Retinal pigment epithelial cell (primary cell): ENCODE measurements at regions not wholly inside any gene's neighbourhood (a gene's known extent, or its start where the extent isn't known, plus 50 kb on each side); places are given as distances from the start of the nearest gene placed in this dataset.

Experiments used
- DNase-seq: peaks from one replicate; pipeline ENCODE4 v3.0.0-alpha.2; 2010; ENCODE audit warnings: low read depth
- H3K4me3 ChIP-seq: 2 replicates; pipeline ENCODE4 v1.5.1; 2011; ENCODE audit warnings: mild to moderate bottlenecking, low read length, control low read depth, moderate library complexity
- TF ChIP-seq, protein P1 (sequence below): conservative IDR thresholded peaks from 2 replicates; pipeline ENCODE4 v1.5.1; 2011; ENCODE audit warnings: low read depth, low read length, control low read depth, inconsistent platforms

- TF ChIP-seq, protein P1, sequence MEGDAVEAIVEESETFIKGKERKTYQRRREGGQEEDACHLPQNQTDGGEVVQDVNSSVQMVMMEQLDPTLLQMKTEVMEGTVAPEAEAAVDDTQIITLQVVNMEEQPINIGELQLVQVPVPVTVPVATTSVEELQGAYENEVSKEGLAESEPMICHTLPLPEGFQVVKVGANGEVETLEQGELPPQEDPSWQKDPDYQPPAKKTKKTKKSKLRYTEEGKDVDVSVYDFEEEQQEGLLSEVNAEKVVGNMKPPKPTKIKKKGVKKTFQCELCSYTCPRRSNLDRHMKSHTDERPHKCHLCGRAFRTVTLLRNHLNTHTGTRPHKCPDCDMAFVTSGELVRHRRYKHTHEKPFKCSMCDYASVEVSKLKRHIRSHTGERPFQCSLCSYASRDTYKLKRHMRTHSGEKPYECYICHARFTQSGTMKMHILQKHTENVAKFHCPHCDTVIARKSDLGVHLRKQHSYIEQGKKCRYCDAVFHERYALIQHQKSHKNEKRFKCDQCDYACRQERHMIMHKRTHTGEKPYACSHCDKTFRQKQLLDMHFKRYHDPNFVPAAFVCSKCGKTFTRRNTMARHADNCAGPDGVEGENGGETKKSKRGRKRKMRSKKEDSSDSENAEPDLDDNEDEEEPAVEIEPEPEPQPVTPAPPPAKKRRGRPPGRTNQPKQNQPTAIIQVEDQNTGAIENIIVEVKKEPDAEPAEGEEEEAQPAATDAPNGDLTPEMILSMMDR, result no peak
- H3K4me3 ChIP-seq, result no peak overlapping the region
- DNase-seq, result no peak
These were observed 304.9 kb downstream of the GBA3 start for GRCh38 chr4:22997358-22998224.

DNA sequence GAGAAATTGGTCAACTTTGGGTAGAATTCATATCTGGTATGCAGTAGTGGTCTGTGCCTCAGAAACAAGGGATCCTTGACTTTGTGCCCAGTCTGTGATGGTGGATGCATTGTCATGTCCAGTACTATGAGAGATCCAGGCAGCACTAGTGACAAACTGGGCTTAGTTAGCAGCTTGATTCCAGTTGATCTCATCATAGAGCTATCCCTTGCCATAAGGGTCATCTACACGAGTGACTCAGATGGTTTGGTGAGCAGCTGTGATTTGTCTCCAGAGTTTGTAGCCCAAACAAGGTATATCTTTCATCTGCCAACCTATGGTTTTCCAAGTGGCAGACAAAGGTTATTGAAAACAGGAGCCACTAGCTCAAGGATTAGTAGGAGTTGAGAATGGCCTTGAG is 298.8 kb downstream of the GBA3 start:
- TF ChIP-seq, protein P1, result no peak
- no peak overlapping the region for H3K4me3 ChIP-seq
- no peak for DNase-seq

DNA sequence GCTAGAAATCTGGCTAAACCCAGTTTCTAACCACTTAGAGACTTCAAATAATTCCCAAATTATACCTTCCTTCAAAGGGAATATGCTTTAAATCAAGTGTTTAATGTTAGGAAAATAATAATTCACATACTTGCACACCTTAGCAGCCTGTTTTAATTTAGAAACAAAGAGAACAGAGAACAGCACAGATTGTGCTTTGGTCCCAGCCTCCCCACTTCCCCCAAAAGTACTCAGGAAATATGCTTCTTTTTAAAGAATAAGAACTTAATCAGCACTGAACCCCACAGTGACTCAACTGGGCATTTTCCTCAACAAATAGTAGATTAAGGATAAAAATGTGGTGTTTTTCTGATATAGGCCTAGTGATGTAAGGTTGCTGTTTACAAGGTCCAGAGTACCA is 295.8 kb downstream of the GBA3 start:
- TF ChIP-seq, protein P1, result no peak
- no peak overlapping the region for H3K4me3 ChIP-seq
- no peak for DNase-seq

DNA sequence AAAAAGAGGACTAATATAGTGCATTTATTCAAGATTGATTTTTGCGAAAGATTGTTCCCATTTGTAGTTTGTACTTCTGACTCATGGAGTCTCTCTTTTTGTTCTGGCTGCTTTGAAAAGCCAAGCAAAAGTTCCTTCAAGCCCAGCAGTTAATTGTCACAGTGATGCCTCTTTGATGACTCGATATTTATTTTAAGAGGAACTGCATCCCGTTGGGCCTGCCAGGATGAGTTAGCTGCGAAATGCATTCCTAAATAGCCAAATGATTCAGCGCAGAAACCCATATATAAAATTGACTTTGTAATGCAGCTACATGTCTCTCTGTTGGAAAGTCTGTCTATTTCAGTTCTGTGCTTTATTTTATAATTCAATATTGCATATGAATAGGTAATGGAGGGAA is 295.1 kb downstream of the GBA3 start:
- DNase-seq, result no peak
- TF ChIP-seq, protein P1, result no peak

GRCh38 chr4:22986881-22987280 is 294.1 kb downstream of the GBA3 start:
- no peak for DNase-seq
- H3K4me3 ChIP-seq, result no peak overlapping the region
- TF ChIP-seq, protein P1, result no peak

More for the DNA sequence above, 295.1 kb downstream of the GBA3 start:
- no peak overlapping the region for H3K4me3 ChIP-seq

- no peak for DNase-seq
- TF ChIP-seq, protein P1, result no peak
- H3K4me3 ChIP-seq, result no peak overlapping the region
These were observed 293.5 kb downstream of the GBA3 start for GRCh38 chr4:22986262-22986661.

DNA sequence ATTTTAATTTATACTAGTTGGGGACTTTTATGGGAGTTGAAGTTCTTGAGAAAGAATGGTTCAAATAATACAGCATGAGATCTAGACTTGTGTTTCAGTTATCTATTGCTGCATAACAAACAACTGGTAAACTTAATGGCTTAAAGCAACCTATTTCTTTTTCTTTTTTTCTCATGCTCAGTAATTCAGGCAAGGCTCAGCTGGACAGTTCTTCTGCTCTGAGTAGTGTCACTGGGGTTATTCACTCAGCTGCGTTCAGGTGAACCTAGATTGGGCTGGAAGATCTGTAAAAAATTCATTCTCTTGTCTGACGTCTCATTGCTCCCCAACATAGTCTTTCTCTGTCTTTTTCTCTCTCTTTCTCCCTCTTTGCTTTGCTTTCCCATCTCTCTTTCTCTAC is 291.7 kb downstream of the GBA3 start:
- no peak for DNase-seq
- TF ChIP-seq, protein P1, result no peak
- H3K4me3 ChIP-seq, result no peak overlapping the region
